GM18508 (cell line): ENCODE measurements at regions not wholly inside any gene's neighbourhood (a gene's known extent, or its start where the extent isn't known, plus 50 kb on each side); places are given as distances from the start of the nearest gene placed in this dataset.

Experiments
- ATAC-seq: cut with Tn5 transposase; IDR thresholded peaks from one replicate; pipeline ENCODE4 v1.9.1; 2021; ENCODE audit warnings: moderate number of reproducible peaks; ENCODE audit not compliant: insufficient read depth, unreplicated experiment

GRCh38 chr11:116422956-116423600 lies 349.7 kb downstream of the BUD13 start:
- no peak for ATAC-seq

- ATAC-seq: no peak
Observed at GRCh38 chr11:116422556-116422955, 350.2 kb downstream of the BUD13 start.

GRCh38 chr11:116421529-116422185 lies 351.1 kb downstream of the BUD13 start:
- ATAC-seq: no peak

GRCh38 chr11:116420770-116421528 lies 351.8 kb downstream of the BUD13 start:
- ATAC-seq: no peak

DNA sequence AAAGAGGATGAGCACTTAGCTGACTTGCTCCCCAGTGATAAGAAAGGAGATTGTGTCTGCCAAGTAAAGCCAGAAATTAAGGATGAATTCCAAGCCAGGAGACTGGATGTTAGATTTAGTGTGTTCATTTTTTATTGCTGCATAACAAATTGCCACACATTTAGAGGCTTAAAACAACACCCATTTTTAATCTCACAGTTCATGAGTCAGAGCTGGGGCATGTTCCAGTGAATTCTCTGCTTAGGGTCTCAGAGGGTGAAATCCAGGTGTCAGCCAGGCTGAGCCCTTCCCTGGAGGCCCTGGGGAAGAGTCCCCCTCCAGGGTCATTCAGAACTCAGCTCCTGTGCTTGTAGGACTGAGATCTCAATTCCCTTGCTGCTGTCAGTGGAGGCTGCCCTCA lies 352.8 kb downstream of the BUD13 start:
- no peak for ATAC-seq

DNA sequence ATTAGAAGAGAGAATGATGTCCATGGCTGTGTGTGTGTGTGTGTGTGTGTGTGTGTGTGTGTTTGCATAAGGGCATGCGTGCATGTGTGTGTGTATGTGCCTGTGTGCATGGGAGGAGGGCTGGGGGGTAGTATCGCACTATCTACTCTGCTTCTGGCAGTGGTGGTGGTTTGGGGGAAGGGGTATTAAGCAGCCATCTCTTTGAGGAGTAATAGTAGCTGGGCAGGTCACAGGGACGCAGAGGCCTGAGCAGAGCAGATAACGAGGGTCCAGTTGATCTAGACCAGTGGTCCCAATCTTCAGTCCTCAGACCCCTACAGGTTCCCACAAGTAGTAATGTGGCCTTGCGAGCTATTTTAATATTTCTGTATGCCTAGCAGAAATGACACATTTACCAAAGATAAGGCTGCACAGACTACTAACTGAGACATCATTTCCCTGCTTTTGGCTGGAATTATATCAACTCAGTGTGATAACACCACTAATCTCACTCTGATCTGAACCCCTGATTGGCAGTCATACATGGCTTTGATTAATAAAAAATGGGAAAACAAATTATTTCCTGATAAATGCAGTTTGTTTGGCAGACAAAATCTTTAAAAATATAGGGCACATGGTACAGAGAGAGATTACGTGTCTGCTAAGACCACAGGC lies 354.3 kb downstream of the BUD13 start:
- ATAC-seq: no peak

- no peak for ATAC-seq
Observed at GRCh38 chr11:116416852-116417251, 355.9 kb downstream of the BUD13 start.

GRCh38 chr11:116415095-116415494 lies 357.7 kb downstream of the BUD13 start:
- ATAC-seq: no peak

- no peak for ATAC-seq
Observed at GRCh38 chr11:116414357-116414880, 358.4 kb downstream of the BUD13 start.

DNA sequence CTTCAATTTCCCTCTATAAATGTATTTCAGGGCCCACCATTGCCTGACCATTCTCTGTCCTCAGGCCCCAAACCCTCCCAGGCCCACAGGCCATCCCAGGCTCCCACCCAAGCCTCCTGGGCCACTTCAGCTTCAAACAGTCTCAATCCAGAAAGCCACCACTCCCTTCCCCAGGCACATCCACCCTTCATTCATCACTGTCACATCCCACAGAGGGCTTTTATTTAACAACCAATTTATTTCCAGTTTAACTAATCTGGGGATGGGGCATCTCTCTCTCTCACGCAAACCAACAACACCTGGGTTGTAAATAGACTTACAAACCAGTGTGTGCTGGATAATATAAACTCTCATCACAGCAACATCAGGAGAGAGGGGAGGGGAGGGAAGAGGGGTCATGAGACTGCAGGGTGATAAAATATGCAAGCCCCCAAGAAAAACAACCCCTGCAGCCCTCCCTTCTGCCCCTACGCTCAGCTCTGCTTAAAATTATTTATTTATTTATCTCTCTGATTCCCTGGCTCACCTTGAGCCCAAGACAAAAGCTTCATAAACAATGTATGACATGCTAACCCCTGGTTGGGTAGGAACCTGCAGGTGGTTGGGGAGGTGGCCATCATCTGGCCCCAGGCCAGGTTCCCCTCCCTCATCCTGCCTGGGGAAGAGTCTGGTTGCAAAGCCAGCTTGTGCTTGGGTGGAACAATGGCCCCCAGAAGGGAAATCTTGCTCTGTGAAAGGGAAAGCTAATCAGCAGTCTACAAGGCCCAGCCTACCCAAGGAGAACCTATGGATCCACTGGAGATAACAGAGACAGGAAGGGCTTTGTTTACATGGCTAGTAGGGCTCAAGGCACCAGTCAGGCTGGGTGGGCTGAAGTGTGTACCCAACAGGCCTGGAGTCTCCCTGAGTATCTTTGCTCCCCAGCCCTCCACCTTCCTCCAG lies 359.2 kb downstream of the BUD13 start:
- ATAC-seq: no peak

DNA sequence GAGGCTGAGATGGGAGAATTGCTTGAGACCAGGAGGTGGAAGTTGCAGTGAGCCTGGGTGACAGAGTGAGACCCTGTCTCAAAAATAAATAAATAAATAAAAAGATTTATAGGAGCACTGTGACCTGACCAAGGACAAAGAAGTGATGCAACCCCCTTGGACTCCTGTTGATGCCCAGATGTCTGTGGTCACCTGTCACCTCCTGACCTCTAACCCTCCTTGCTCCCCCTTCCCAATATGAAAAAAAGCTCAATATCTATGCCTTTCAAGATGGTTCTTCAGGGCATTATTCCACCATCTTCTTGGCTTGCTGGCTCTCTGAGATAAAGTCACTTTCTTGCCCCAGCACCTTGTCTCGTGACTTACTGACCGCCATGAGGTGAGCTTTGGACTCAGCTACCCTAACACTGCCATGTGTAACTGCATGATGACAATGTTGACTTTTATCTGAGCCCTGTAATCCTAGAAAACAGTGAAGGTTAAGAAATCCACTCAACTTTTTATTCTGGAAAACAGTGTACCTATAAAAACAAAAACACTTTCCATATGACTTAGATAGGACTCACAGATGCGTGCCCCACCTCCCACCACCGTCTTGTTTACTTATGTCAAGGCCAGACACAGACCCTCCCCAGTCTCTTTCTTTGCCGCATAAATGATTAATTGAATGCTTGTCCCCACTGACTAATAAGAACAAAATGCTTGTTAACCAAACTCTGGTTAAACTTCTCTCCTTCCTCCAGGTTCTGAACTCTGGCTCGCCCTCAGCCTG lies 360.5 kb downstream of the BUD13 start:
- ATAC-seq: no peak

DNA sequence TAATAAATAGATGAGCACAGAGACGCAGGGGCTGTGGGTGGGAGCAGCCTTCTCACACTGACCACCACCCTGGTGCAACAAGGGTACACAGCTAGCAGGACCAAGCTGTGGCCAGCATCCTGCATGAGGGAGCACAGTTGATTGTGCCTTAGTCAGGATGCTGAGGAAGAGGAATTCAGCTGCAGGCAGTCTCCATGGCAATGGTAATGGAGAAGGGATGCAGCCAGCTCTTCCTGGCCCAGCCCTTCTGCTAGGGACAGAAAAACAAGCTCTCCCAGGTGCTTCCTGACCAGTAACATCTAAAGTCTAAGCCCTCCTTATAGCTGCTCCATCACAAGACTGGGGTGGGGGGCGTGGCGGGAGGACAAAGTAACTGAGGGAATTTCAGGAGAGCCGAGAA lies 363.5 kb downstream of the BUD13 start:
- ATAC-seq: no peak

- ATAC-seq: no peak
Observed at GRCh38 chr11:116406042-116406441, 366.7 kb downstream of the BUD13 start.

DNA sequence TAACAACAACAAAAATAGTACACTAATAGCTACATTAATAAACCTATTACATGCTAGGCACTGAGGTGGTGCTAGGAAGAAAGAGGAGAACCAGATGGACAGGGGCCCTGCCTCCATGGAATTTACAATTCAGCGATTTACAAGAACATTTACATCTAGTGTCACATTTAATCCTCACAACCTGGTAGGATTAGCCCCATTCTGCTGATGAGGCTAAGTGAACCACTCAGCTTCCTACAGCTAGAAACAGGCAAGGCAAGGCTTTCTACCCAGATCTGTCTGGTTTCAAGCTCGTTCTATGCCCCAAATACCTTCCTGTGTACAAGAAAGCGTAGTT lies 368.4 kb downstream of the BUD13 start:
- no peak for ATAC-seq

DNA sequence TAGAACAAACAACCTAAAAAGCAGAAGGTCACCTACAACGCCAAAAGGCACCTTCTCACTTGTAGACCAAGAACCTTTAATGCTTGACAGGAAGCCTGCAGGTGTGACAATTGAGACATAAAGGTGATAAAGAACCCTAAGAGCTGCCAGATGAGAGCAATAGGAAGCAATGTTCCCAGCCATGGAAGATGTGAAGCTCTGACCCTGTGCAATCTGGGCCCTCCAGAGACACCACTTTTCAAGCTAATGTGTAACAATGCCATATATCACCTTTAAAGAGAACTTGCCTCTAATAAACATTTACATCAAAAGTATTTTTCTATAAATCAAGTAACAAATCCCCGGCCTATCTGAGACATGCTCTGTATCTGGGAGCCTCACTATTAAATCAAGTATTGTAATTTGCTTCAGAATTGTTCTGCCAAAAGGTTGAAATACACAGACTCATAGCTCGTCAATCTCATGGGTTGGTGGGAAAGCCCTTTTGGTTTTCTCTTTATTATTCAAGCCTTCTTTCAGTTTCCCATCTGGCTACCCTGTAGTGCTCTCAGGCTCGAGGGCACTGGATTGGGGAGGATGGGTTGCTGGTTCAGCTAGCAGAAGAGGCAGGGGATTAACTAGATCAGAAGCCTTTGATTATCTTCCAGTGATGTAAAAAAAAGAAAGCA lies 368.9 kb downstream of the BUD13 start:
- ATAC-seq: no peak

DNA sequence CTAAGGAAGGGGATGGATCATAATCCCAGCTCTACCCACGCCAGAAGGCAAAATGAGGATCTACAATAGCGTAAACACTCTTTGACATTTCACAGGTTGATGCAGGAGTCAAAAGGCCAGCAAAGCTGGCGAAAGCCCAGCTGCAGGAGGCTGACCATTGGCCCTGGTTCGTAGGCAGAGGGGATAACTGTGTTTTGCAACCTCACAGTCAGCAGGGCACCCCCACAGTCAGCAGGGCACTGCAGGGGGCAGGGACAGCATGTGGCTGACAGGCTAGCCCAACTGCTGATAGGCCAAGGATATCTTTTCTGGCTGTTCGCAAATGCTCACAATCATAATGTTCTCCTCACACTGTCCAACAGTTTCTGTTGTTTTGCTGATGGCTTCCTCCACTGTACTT lies 372.7 kb downstream of the BUD13 start:
- no peak for ATAC-seq

GRCh38 chr11:116397602-116398084 lies 375.1 kb downstream of the BUD13 start:
- no peak for ATAC-seq

- no peak for ATAC-seq
Observed at GRCh38 chr11:116396331-116396730, 376.5 kb downstream of the BUD13 start.
